HCT116 (cell line): ENCODE measurements at regions not wholly inside any gene's neighbourhood (a gene's known extent, or its start where the extent isn't known, plus 50 kb on each side); places are given as distances from the start of the nearest gene placed in this dataset.

ENCODE experiments used
- ATAC-seq: fragments of 200-7000 bp; cut with Tn5 transposase; 2 replicates; pipeline ENCODE4 v1.9.1; 2020; ENCODE audit warnings: mild to moderate bottlenecking, moderate library complexity
- BruUV-seq: library from RNA; stranded (reverse); fragments of 400-500 nt; replicated peaks from 2 replicates; lab custom pipeline; 2021; lab: Mats Ljungman, UMichigan
- CTCF ChIA-PET: fragments of 300-600 bp; sonication (Branson Sonifier 250); formaldehyde crosslinking; loops from one replicate; lab custom pipeline; 2021; ENCODE audit warnings: antibody characterized with exemption; lab: Charles Lee
- POLR2A ChIA-PET: fragments of 300-600, 350-600 bp; sonication (Branson Sonifier 250); formaldehyde crosslinking; loops from one replicate; lab custom pipeline; 2021; ENCODE audit warnings: antibody characterized with exemption; lab: Charles Lee
- RAD21 ChIA-PET, 2 experiments: fragments of 300-600 bp; sonication (Branson Sonifier 250); formaldehyde crosslinking; loops; one replicate each; lab custom pipeline; 2023; ENCODE audit warnings: low total read pairs in 2 of 2; ENCODE audit not compliant: uncharacterized antibody in 2 of 2, unreplicated experiment in 2 of 2, low non-redundant PET in 1 of 2; lab: Charles Lee
- DNase-seq: peaks from one replicate; pipeline ENCODE4 v3.0.0-alpha.2; 2010; ENCODE audit warnings: low read depth, low spot score
- H2AFZ ChIP-seq: fragments of 200-600 bp; shearing (Covaris generic), sonication (generic); 2 replicates; pipeline ENCODE4 v1.6.1; 2017; ENCODE audit warnings: low read depth, mixed run types, mixed read lengths, antibody characterized with exemption, low read length; ENCODE audit not compliant: poor library complexity, severe bottlenecking
- H3K27ac ChIP-seq: 2 replicates; pipeline ENCODE4 v1.5.1; 2012; ENCODE audit warnings: low read depth, low read length
- H3K27me3 ChIP-seq: fragments of 200-600 bp; sonication (generic); 2 replicates; pipeline ENCODE4 v1.6.1; 2016; ENCODE audit warnings: mixed run types, low read length, mixed read lengths; ENCODE audit not compliant: insufficient read depth
- H3K36me3 ChIP-seq, 2 experiments: fragments of 200-500 bp in 1 of 2; fragments of 200-600 bp in 1 of 2; sonication (Bioruptor generic) in 1 of 2; sonication (generic) in 1 of 2; 2 replicates each; pipeline versions ENCODE4 v1.5.1 to v1.6.1; 2014 to 2016; ENCODE audit warnings: low read length in 2 of 2, inconsistent platforms in 1 of 2, mixed read lengths in 1 of 2, mixed run types in 1 of 2; ENCODE audit not compliant: insufficient read depth in 2 of 2, control insufficient read depth in 1 of 2
- H3K4me1 ChIP-seq, 2 experiments: fragments of 200-600 bp in 1 of 2; sonication (generic) in 1 of 2; 2 replicates each; pipeline versions ENCODE4 v1.5.1 to v1.6.1; 2012 to 2017; ENCODE audit warnings: low read length in 2 of 2, inconsistent platforms in 1 of 2, mild to moderate bottlenecking in 1 of 2, mixed read lengths in 1 of 2, mixed run types in 1 of 2, moderate library complexity in 1 of 2; ENCODE audit not compliant: insufficient read depth in 2 of 2, control insufficient read depth in 1 of 2
- H3K4me2 ChIP-seq: fragments of 200-600 bp; sonication (generic); 2 replicates; pipeline ENCODE4 v1.6.1; 2017; ENCODE audit warnings: mixed run types, low read length, mixed read lengths
- H3K4me3 ChIP-seq, 2 experiments: fragments of 200-600 bp in 1 of 2; sonication (generic) in 1 of 2; replicated peaks in 1 of 2; 2 replicates each; pipeline ENCODE4 v1.5.1; 2011 to 2016; ENCODE audit warnings: low read length in 2 of 2, control low read depth in 1 of 2, low read depth in 1 of 2, mild to moderate bottlenecking in 1 of 2, mixed read lengths in 1 of 2, mixed run types in 1 of 2
- H3K79me2 ChIP-seq: fragments of 200-600 bp; sonication (generic); 2 replicates; pipeline ENCODE4 v1.6.1; 2017; ENCODE audit warnings: mild to moderate bottlenecking, mixed run types, low read length, moderate library complexity, mixed read lengths; ENCODE audit not compliant: insufficient read depth
- H3K9ac ChIP-seq: fragments of 200-600 bp; sonication (generic); 2 replicates; pipeline ENCODE4 v1.6.1; 2016; ENCODE audit warnings: low read length, mixed read lengths
- H3K9me2 ChIP-seq: fragments of 200-600 bp; sonication (generic), shearing (Covaris generic); 2 replicates; pipeline ENCODE4 v1.6.1; 2017; ENCODE audit warnings: mixed run types, mild to moderate bottlenecking, moderate library complexity; ENCODE audit not compliant: insufficient read depth
- H3K9me3 ChIP-seq, 2 experiments: fragments of 200-500 bp in 1 of 2; fragments of 200-600 bp in 1 of 2; sonication (Bioruptor generic) in 1 of 2; sonication (generic) in 1 of 2; 2 replicates each; pipeline ENCODE4 v1.6.1; 2014 to 2017; ENCODE audit warnings: low read length in 2 of 2, mixed read lengths in 2 of 2, inconsistent platforms in 1 of 2, low read depth in 1 of 2, mild to moderate bottlenecking in 1 of 2, mixed run types in 1 of 2, moderate library complexity in 1 of 2; ENCODE audit not compliant: control insufficient read depth in 1 of 2, insufficient read depth in 1 of 2
- H4K20me1 ChIP-seq: fragments of 200-600 bp; sonication (generic), shearing (Covaris generic); 2 replicates; pipeline ENCODE4 v1.6.1; 2017; ENCODE audit warnings: mixed run types, mild to moderate bottlenecking, moderate library complexity; ENCODE audit not compliant: insufficient read depth
- CBX3 ChIP-seq: IDR thresholded peaks from 2 replicates; pipeline ENCODE4 v1.6.1; 2012; ENCODE audit warnings: low read depth
- EGR1 ChIP-seq: IDR thresholded peaks from 2 replicates; pipeline ENCODE4 v1.6.1; 2012; ENCODE audit warnings: low read depth
- ELF1 ChIP-seq: IDR thresholded peaks from 2 replicates; pipeline ENCODE4 v1.6.1; 2012; ENCODE audit warnings: low read depth, borderline replicate concordance
- EZH2 ChIP-seq: fragments of 200-600 bp; sonication (generic); IDR thresholded peaks from 2 replicates; pipeline ENCODE4 v1.6.1; 2017; ENCODE audit warnings: antibody characterized with exemption, mixed run types
- EZH2phosphoT487 ChIP-seq: fragments of 200-600 bp; IDR thresholded peaks from 2 replicates; pipeline ENCODE4 v1.6.1; 2018; ENCODE audit warnings: antibody characterized with exemption, borderline replicate concordance
- FOSL1 ChIP-seq: IDR thresholded peaks from 2 replicates; pipeline ENCODE4 v1.6.1; 2012; ENCODE audit warnings: low read depth
- JUND ChIP-seq: IDR thresholded peaks from 2 replicates; pipeline ENCODE4 v1.6.1; 2012
- POLR2A ChIP-seq: IDR thresholded peaks from 2 replicates; pipeline ENCODE4 v1.7.0; 2011; ENCODE audit warnings: borderline replicate concordance; ENCODE audit not compliant: insufficient read depth, insufficient read length; ENCODE audit errors: extremely low read depth
- POLR2AphosphoS5 ChIP-seq: IDR thresholded peaks from 2 replicates; pipeline ENCODE4 v1.6.1; 2011; ENCODE audit warnings: mild to moderate bottlenecking, low read depth, low read length, moderate library complexity
- RAD21 ChIP-seq: IDR thresholded peaks from 2 replicates; pipeline ENCODE4 v1.6.1; 2012; ENCODE audit warnings: low read depth, mild to moderate bottlenecking
- SIN3A ChIP-seq: IDR thresholded peaks from 2 replicates; pipeline ENCODE4 v1.6.1; 2012; ENCODE audit warnings: low read depth
- SRF ChIP-seq: IDR thresholded peaks from 2 replicates; pipeline ENCODE4 v1.6.1; 2012; ENCODE audit warnings: low read depth
- TCF7L2 ChIP-seq: IDR thresholded peaks from 2 replicates; pipeline ENCODE4 v1.7.0; 2011; ENCODE audit warnings: borderline replicate concordance, inconsistent platforms; ENCODE audit not compliant: insufficient read depth, insufficient read length; ENCODE audit errors: extremely low read depth
- ZFX ChIP-seq: fragments of 450-650 bp; IDR thresholded peaks from 2 replicates; pipeline ENCODE4 v1.6.1; 2017
- intact Hi-C: fragments of 100-400 bp; cut with micrococcal nuclease; formaldehyde crosslinking; loops from 2 replicates; pipeline ENCODE4 v1.10.0; 2022
- TF ChIP-seq, protein P1 (sequence below): IDR thresholded peaks from 2 replicates; pipeline ENCODE4 v1.6.1; 2012
- TF ChIP-seq, protein P2 (sequence below), 3 experiments: fragments of 200-600 bp in 1 of 3; sonication (generic) in 1 of 3; IDR thresholded peaks in 2 of 3; conservative IDR thresholded peaks in 1 of 3; 2 replicates each; pipeline ENCODE4 v1.5.1; 2012 to 2017; ENCODE audit warnings: low read depth in 2 of 3, low read length in 2 of 3, antibody characterized with exemption in 1 of 3, borderline replicate concordance in 1 of 3, control low read depth in 1 of 3, mild to moderate bottlenecking in 1 of 3, mixed read lengths in 1 of 3, mixed run types in 1 of 3, moderate library complexity in 1 of 3; ENCODE audit not compliant: insufficient read depth in 1 of 3
- TF ChIP-seq, protein P3 (sequence below): IDR thresholded peaks from 2 replicates; pipeline ENCODE4 v1.6.1; 2011; ENCODE audit warnings: mild to moderate bottlenecking, low read length, moderate library complexity; ENCODE audit not compliant: insufficient replicate concordance; ENCODE audit errors: extremely low read depth

- TF ChIP-seq TCF7L2, result no peak
- TF ChIP-seq SIN3A, result no peak
- TF ChIP-seq, protein P1, sequence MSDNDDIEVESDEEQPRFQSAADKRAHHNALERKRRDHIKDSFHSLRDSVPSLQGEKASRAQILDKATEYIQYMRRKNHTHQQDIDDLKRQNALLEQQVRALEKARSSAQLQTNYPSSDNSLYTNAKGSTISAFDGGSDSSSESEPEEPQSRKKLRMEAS, result no peak
- no peak for TF ChIP-seq JUND
- TF ChIP-seq EZH2phosphoT487, result no peak
- no peak for TF ChIP-seq ZFX
- TF ChIP-seq POLR2A, result no peak
- TF ChIP-seq EGR1, result no peak
- TF ChIP-seq ELF1, result no peak
- no peak for TF ChIP-seq SRF
- TF ChIP-seq POLR2AphosphoS5, result no peak
- TF ChIP-seq, protein P2, sequence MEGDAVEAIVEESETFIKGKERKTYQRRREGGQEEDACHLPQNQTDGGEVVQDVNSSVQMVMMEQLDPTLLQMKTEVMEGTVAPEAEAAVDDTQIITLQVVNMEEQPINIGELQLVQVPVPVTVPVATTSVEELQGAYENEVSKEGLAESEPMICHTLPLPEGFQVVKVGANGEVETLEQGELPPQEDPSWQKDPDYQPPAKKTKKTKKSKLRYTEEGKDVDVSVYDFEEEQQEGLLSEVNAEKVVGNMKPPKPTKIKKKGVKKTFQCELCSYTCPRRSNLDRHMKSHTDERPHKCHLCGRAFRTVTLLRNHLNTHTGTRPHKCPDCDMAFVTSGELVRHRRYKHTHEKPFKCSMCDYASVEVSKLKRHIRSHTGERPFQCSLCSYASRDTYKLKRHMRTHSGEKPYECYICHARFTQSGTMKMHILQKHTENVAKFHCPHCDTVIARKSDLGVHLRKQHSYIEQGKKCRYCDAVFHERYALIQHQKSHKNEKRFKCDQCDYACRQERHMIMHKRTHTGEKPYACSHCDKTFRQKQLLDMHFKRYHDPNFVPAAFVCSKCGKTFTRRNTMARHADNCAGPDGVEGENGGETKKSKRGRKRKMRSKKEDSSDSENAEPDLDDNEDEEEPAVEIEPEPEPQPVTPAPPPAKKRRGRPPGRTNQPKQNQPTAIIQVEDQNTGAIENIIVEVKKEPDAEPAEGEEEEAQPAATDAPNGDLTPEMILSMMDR (IDR thresholded peaks at IDR 0.05 in 2 of 3, conservative IDR thresholded peaks at IDR 0.05 in 1 of 3; ENCODE audit: borderline replicate concordance in 1 of 3, insufficient read depth in 1 of 3, low read depth in 2 of 3, low read length in 2 of 3), result no peak
- no peak for TF ChIP-seq RAD21
- no peak for TF ChIP-seq CBX3
- TF ChIP-seq, protein P3, sequence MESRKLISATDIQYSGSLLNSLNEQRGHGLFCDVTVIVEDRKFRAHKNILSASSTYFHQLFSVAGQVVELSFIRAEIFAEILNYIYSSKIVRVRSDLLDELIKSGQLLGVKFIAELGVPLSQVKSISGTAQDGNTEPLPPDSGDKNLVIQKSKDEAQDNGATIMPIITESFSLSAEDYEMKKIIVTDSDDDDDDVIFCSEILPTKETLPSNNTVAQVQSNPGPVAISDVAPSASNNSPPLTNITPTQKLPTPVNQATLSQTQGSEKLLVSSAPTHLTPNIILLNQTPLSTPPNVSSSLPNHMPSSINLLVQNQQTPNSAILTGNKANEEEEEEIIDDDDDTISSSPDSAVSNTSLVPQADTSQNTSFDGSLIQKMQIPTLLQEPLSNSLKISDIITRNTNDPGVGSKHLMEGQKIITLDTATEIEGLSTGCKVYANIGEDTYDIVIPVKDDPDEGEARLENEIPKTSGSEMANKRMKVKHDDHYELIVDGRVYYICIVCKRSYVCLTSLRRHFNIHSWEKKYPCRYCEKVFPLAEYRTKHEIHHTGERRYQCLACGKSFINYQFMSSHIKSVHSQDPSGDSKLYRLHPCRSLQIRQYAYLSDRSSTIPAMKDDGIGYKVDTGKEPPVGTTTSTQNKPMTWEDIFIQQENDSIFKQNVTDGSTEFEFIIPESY, result no peak
- TF ChIP-seq FOSL1, result no peak
- TF ChIP-seq EZH2, result no peak
- RAD21 ChIA-PET, result no interaction called here
- H3K79me2 ChIP-seq, result no peaks in the 10 kb centered on the region
- CTCF ChIA-PET, result no interaction called here
- H3K4me3 ChIP-seq, result no peak overlapping the region
- H3K36me3 ChIP-seq, result no peaks in the 10 kb centered on the region
- H2AFZ ChIP-seq, result no peak overlapping the region
- H3K27me3 ChIP-seq, result peaks cover 14% of the 10 kb centered on the region; the same call in 1 of the 2 replicates
- intact Hi-C loops, result no loop called here
- no peak overlapping the region for H3K4me2 ChIP-seq
- H3K27ac ChIP-seq, result no peak overlapping the region
- no peak for DNase-seq
- no TSS peak for BruUV-seq
- POLR2A ChIA-PET, result no interaction called here
- H3K4me1 ChIP-seq, result no peaks in the 10 kb centered on the region
- ATAC-seq, result no peak
- H4K20me1 ChIP-seq, result no peaks in the 10 kb centered on the region
- no peak overlapping the region for H3K9ac ChIP-seq
- H3K9me3 ChIP-seq, result no peaks in the 10 kb centered on the region
- H3K9me2 ChIP-seq, result no peaks in the 10 kb centered on the region
Observed at GRCh38 chr3:40997711-40998519, 201.4 kb upstream of the CTNNB1 start.
